ENCODE measurements at regions not wholly inside any gene's neighbourhood (a gene's known extent, or its start where the extent isn't known, plus 50 kb on each side); places are given as distances from the start of the nearest gene placed in this dataset.

GRCh38 chr4:133095591-133095990, 53.5 kb upstream of the PCDH10 start:
- H3K9me3 Mint-ChIP-seq (ENCODE audit: unreplicated experiment): no peaks in the 10 kb centered on the region
- TF ChIP-seq CTCF (IDR thresholded peaks at IDR 0.05; ENCODE audit: unreplicated experiment): no peak
- H3K4me3 Mint-ChIP-seq (ENCODE audit: unreplicated experiment): no peak overlapping the region
- H3K36me3 Mint-ChIP-seq (ENCODE audit: low read depth, unreplicated experiment): no peaks in the 10 kb centered on the region
- no peak overlapping the region for H3K27ac Mint-ChIP-seq (ENCODE audit: unreplicated experiment)
- H3K27me3 Mint-ChIP-seq (ENCODE audit: unreplicated experiment): no peaks in the 10 kb centered on the region
- peaks cover 6% of the 10 kb centered on the region for H3K4me1 Mint-ChIP-seq (ENCODE audit: unreplicated experiment)
- no peak for DNase-seq (ENCODE audit: low spot score)

GRCh38 chr4:133096972-133097371, 52.1 kb upstream of the PCDH10 start:
- Mint-ChIP-seq H3K36me3 (ENCODE audit: low read depth, unreplicated experiment) (no peaks in the 10 kb centered on the region), H3K4me3 (ENCODE audit: unreplicated experiment) (no peak overlapping the region), H3K9me3 (ENCODE audit: unreplicated experiment) (no peaks in the 10 kb centered on the region), H3K27me3 (ENCODE audit: unreplicated experiment) (no peaks in the 10 kb centered on the region), H3K27ac (ENCODE audit: unreplicated experiment) (no peak overlapping the region), H3K4me1 (ENCODE audit: unreplicated experiment) (peaks cover 6% of the 10 kb centered on the region)
- TF ChIP-seq CTCF (IDR thresholded peaks at IDR 0.05; ENCODE audit: unreplicated experiment): no peak
- DNase-seq (ENCODE audit: low spot score): no peak
